GM12872 (cell line): ENCODE measurements at regions not wholly inside any gene's neighbourhood (a gene's known extent, or its start where the extent isn't known, plus 50 kb on each side); places are given as distances from the start of the nearest gene placed in this dataset.

ENCODE experiments used
- CTCF ChIP-seq: IDR thresholded peaks from 3 replicates; pipeline ENCODE4 v1.5.1; 2011; ENCODE audit warnings: low read depth, mild to moderate bottlenecking, low read length, moderate library complexity; ENCODE audit not compliant: insufficient read depth

- TF ChIP-seq CTCF: no peak
Measured at GRCh38 chr2:205850611-205851010, 168.3 kb downstream of the NRP2 start.

DNA sequence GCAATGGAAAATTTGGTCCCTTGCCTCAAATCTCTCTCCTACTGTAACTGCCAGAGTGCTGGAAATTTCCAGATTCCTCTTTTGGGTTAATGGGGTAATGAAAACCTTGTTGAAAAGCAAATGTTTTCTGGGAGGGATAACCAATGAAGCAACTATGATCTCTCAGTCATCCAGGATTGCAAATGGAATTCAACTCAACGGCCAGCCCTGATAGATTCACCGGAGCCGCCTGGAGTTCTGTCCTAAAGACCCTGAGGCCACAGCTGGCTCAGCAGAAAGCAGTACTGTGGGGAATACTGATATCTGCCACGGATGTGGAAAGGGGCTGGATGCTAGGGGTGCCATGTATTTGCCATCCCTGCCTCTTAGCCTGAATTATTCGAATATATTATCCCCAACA lies 167.8 kb downstream of the NRP2 start:
- no peak for TF ChIP-seq CTCF

DNA sequence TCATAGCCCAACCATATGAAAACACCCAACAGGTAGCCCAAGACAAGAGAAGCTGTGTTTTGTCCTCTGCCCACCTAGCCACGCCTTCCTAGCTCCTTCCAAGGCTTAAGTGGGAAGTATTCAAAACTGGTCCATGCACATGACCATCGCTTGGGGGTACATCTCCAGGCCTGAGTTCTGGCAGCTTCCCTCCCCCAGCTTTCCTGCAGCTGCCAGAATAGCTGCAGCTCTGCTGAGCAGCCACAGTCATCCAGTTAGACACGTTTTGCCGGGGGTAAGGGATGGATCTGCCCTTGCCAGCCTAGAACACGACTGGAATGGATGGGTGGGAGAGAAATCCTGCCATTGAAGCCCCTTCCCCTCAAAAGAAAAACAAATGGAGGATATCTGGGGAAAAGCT lies 166.8 kb downstream of the NRP2 start:
- TF ChIP-seq CTCF: no peak

GRCh38 chr2:205848601-205849000 lies 166.3 kb downstream of the NRP2 start:
- TF ChIP-seq CTCF: no peak
